SK-N-SH treated with all-trans-retinoic acid at 6 μM for 48 hours (cell line): ENCODE measurements at regions not wholly inside any gene's neighbourhood (a gene's known extent, or its start where the extent isn't known, plus 50 kb on each side); places are given as distances from the start of the nearest gene placed in this dataset.

ENCODE experiments used
- ATAC-seq: fragments of 200-7000 bp; cut with Tn5 transposase; 3 replicates; pipeline ENCODE4 v1.9.1; 2020; ENCODE audit warnings: mild to moderate bottlenecking, moderate library complexity
- ARNTL ChIP-seq: fragments of 450-650 bp; formaldehyde crosslinking; IDR thresholded peaks from 2 replicates; pipeline ENCODE4 v1.5.0; 2020; ENCODE audit warnings: low read depth, mild to moderate bottlenecking, moderate library complexity, borderline replicate concordance
- BACH2 ChIP-seq: fragments of 250-450 bp; sonication (Bioruptor Pico); IDR thresholded peaks from 2 replicates; pipeline ENCODE4 v1.9.0; 2021; ENCODE audit warnings: mild to moderate bottlenecking, borderline replicate concordance
- CSDC2 ChIP-seq: fragments of 250-450 bp; sonication (Bioruptor Pico); IDR thresholded peaks from 2 replicates; pipeline ENCODE4 v1.5.0; 2020; ENCODE audit warnings: mild to moderate bottlenecking, moderate library complexity
- ESRRG ChIP-seq: fragments of 250-450 bp; sonication (Bioruptor Pico); IDR thresholded peaks from 2 replicates; pipeline ENCODE4 v1.6.1; 2021; ENCODE audit warnings: mild to moderate bottlenecking
- GLIS3 ChIP-seq: fragments of 250-450 bp; sonication (Bioruptor Pico); IDR thresholded peaks from 2 replicates; pipeline ENCODE4 v1.5.0; 2020; ENCODE audit warnings: mild to moderate bottlenecking, moderate library complexity
- ISL1 ChIP-seq: fragments of 250-450 bp; sonication (Bioruptor Pico); IDR thresholded peaks from 2 replicates; pipeline ENCODE4 v2.1.2; 2022; ENCODE audit warnings: mild to moderate bottlenecking, moderate library complexity
- OSR1 ChIP-seq: fragments of 250-450 bp; sonication (Bioruptor Pico); IDR thresholded peaks from 2 replicates; pipeline ENCODE4 v1.8.0; 2022; ENCODE audit warnings: moderate library complexity, mild to moderate bottlenecking, inconsistent platforms
- PPARA ChIP-seq: fragments of 250-450 bp; sonication (Bioruptor Pico); IDR thresholded peaks from 2 replicates; pipeline ENCODE4 v1.5.0; 2020; ENCODE audit warnings: mild to moderate bottlenecking, borderline replicate concordance
- RARB ChIP-seq: fragments of 250-450 bp; sonication (Bioruptor Pico); IDR thresholded peaks from 2 replicates; pipeline ENCODE4 v1.8.0; 2021; ENCODE audit warnings: mild to moderate bottlenecking, moderate library complexity
- SNAI2 ChIP-seq: fragments of 250-450 bp; sonication (Bioruptor Pico); IDR thresholded peaks from 2 replicates; pipeline ENCODE4 v1.5.0; 2020; ENCODE audit warnings: mild to moderate bottlenecking, moderate library complexity
- TCF4 ChIP-seq: fragments of 250-450 bp; sonication (Bioruptor Pico); IDR thresholded peaks from 2 replicates; pipeline ENCODE4 v1.8.0; 2021; ENCODE audit warnings: mild to moderate bottlenecking, moderate library complexity, borderline replicate concordance
- TOX ChIP-seq: fragments of 250-450 bp; sonication (Bioruptor Pico); IDR thresholded peaks from 2 replicates; pipeline ENCODE4 v1.8.0; 2021; ENCODE audit warnings: mild to moderate bottlenecking, moderate library complexity, borderline replicate concordance
- ZC3H10 ChIP-seq: fragments of 250-450 bp; sonication (Bioruptor Pico); IDR thresholded peaks from 2 replicates; pipeline ENCODE4 v1.5.1; 2021; ENCODE audit warnings: mild to moderate bottlenecking, moderate library complexity
- ZFP3 ChIP-seq: fragments of 250-450 bp; sonication (Bioruptor Pico); IDR thresholded peaks from 2 replicates; pipeline ENCODE4 v1.5.0; 2020; ENCODE audit warnings: mild to moderate bottlenecking, moderate library complexity
- ZFP30 ChIP-seq: fragments of 450-650 bp; formaldehyde crosslinking; IDR thresholded peaks from 2 replicates; pipeline ENCODE4 v1.5.0; 2022; ENCODE audit warnings: mild to moderate bottlenecking, moderate library complexity
- ZNF565 ChIP-seq: fragments of 450-650 bp; formaldehyde crosslinking; conservative IDR thresholded peaks from 2 replicates; pipeline ENCODE4 v1.5.0; 2020; ENCODE audit warnings: low read depth, mild to moderate bottlenecking, moderate library complexity
- ZNF70 ChIP-seq: fragments of 450-650 bp; formaldehyde crosslinking; IDR thresholded peaks from 2 replicates; pipeline ENCODE4 v1.5.0; 2020; ENCODE audit warnings: mild to moderate bottlenecking, moderate library complexity
- ZNF8 ChIP-seq: fragments of 450-650 bp; formaldehyde crosslinking; IDR thresholded peaks from 2 replicates; pipeline ENCODE4 v1.5.0; 2020; ENCODE audit warnings: mild to moderate bottlenecking, moderate library complexity
- TF ChIP-seq, protein P1 (sequence below): fragments of 250-450 bp; sonication (Bioruptor Pico); IDR thresholded peaks from 2 replicates; pipeline ENCODE4 v1.5.1; 2021; ENCODE audit warnings: mild to moderate bottlenecking, moderate library complexity
- TF ChIP-seq, protein P2 (sequence below): fragments of 250-450 bp; sonication (Bioruptor Pico); IDR thresholded peaks from 2 replicates; pipeline ENCODE4 v1.8.0; 2020; ENCODE audit warnings: mild to moderate bottlenecking, moderate library complexity, borderline replicate concordance
- TF ChIP-seq, protein P3 (sequence below): fragments of 250-450 bp; sonication (Bioruptor Pico); IDR thresholded peaks from 2 replicates; pipeline ENCODE4 v1.5.1; 2020; ENCODE audit warnings: low read depth, mild to moderate bottlenecking, moderate library complexity
- TF ChIP-seq, protein P4 (sequence below): fragments of 250-450 bp; sonication (Bioruptor Pico); IDR thresholded peaks from 2 replicates; pipeline ENCODE4 v1.8.0; 2021; ENCODE audit warnings: low read depth, mild to moderate bottlenecking, moderate library complexity, borderline replicate concordance
- TF ChIP-seq, protein P5 (sequence below): fragments of 250-450 bp; sonication (Bioruptor Pico); IDR thresholded peaks from 2 replicates; pipeline ENCODE4 v1.5.0; 2020; ENCODE audit warnings: mild to moderate bottlenecking, moderate library complexity

DNA sequence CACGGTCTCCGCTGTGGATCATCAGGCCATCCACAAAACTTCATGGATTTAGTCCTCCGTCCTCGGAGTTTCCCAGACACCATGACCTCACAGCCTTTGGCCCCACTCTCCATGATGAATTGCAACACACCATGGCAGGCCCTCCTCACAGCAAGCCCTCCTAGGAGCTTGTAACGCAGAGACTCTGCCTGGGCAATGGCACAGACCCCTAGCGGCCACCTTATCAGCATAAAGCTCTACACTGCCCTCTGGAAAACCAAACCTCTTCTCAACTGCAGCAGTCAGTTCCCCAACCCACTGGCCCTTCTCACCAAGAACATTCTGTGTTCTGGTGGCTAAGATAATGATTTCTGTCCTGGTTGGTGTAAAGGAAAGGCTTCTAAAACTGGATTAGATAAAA is 238.4 kb upstream of the USP15 start:
- TF ChIP-seq BACH2 (CRISPR knock-in tag), result no peak
- no peak for TF ChIP-seq ESRRG (CRISPR knock-in tag)
- no peak for TF ChIP-seq ZNF565 (CRISPR knock-in tag)
- no peak for TF ChIP-seq TOX (CRISPR knock-in tag)
- TF ChIP-seq ZFP3 (CRISPR knock-in tag), result no peak
- TF ChIP-seq SNAI2, result no peak
- TF ChIP-seq ZC3H10 (CRISPR knock-in tag), result no peak
- no peak for TF ChIP-seq ISL1 (CRISPR knock-in tag)
- no peak for TF ChIP-seq CSDC2 (CRISPR knock-in tag)
- TF ChIP-seq ARNTL (CRISPR knock-in tag), result no peak
- TF ChIP-seq, protein P1, sequence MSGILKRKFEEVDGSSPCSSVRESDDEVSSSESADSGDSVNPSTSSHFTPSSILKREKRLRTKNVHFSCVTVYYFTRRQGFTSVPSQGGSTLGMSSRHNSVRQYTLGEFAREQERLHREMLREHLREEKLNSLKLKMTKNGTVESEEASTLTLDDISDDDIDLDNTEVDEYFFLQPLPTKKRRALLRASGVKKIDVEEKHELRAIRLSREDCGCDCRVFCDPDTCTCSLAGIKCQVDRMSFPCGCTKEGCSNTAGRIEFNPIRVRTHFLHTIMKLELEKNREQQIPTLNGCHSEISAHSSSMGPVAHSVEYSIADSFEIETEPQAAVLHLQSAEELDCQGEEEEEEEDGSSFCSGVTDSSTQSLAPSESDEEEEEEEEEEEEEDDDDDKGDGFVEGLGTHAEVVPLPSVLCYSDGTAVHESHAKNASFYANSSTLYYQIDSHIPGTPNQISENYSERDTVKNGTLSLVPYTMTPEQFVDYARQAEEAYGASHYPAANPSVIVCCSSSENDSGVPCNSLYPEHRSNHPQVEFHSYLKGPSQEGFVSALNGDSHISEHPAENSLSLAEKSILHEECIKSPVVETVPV (CRISPR knock-in tag), result no peak
- no peak for TF ChIP-seq ZNF8 (CRISPR knock-in tag)
- no peak for TF ChIP-seq ZNF70 (CRISPR knock-in tag)
- no peak for TF ChIP-seq GLIS3 (CRISPR knock-in tag)
- 0 out of 3 replicates have a peak, but pooled peaks have one; percentile 24 for ATAC-seq

DNA sequence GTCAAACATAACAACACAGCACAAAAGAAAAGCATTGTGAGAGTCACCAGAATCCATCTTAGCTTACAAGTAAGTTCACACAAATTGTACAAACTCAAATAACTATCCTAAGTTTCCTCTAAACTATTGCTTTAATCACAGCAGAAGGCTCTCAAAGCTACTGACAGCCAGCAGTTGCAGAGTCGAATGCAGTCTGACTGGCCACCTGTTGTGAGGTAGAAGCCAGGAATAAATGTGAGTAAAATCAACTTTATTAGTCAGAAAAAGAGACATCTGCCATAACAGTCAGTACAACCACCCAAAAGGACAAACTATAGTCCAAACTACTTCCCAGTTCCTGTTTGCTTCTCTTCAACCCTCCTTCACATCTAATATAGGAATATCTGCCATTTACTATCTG is 231.7 kb upstream of the USP15 start:
- TF ChIP-seq ZNF8 (CRISPR knock-in tag) (no peak), ZNF70 (CRISPR knock-in tag) (no peak), RARB (CRISPR knock-in tag) (no peak), TOX (CRISPR knock-in tag) (no peak), ZC3H10 (CRISPR knock-in tag) (no peak), BACH2 (CRISPR knock-in tag) (no peak), CSDC2 (CRISPR knock-in tag) (no peak), ISL1 (CRISPR knock-in tag) (no peak), ESRRG (CRISPR knock-in tag) (no peak), TCF4 (CRISPR knock-in tag) (no peak), ZFP30 (CRISPR knock-in tag) (no peak), PPARA (CRISPR knock-in tag) (no peak), ZFP3 (CRISPR knock-in tag) (no peak), SNAI2 (no peak), ZNF565 (CRISPR knock-in tag) (no peak), OSR1 (no peak)
- TF ChIP-seq, protein P2, sequence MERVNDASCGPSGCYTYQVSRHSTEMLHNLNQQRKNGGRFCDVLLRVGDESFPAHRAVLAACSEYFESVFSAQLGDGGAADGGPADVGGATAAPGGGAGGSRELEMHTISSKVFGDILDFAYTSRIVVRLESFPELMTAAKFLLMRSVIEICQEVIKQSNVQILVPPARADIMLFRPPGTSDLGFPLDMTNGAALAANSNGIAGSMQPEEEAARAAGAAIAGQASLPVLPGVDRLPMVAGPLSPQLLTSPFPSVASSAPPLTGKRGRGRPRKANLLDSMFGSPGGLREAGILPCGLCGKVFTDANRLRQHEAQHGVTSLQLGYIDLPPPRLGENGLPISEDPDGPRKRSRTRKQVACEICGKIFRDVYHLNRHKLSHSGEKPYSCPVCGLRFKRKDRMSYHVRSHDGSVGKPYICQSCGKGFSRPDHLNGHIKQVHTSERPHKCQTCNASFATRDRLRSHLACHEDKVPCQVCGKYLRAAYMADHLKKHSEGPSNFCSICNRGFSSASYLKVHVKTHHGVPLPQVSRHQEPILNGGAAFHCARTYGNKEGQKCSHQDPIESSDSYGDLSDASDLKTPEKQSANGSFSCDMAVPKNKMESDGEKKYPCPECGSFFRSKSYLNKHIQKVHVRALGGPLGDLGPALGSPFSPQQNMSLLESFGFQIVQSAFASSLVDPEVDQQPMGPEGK (CRISPR knock-in tag), result no peak
- TF ChIP-seq, protein P1 (CRISPR knock-in tag), result no peak
- TF ChIP-seq, protein P3, sequence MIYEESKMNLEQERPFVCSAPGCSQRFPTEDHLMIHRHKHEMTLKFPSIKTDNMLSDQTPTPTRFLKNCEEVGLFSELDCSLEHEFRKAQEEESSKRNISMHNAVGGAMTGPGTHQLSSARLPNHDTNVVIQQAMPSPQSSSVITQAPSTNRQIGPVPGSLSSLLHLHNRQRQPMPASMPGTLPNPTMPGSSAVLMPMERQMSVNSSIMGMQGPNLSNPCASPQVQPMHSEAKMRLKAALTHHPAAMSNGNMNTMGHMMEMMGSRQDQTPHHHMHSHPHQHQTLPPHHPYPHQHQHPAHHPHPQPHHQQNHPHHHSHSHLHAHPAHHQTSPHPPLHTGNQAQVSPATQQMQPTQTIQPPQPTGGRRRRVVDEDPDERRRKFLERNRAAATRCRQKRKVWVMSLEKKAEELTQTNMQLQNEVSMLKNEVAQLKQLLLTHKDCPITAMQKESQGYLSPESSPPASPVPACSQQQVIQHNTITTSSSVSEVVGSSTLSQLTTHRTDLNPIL (CRISPR knock-in tag), result no peak
- no peak for ATAC-seq

DNA sequence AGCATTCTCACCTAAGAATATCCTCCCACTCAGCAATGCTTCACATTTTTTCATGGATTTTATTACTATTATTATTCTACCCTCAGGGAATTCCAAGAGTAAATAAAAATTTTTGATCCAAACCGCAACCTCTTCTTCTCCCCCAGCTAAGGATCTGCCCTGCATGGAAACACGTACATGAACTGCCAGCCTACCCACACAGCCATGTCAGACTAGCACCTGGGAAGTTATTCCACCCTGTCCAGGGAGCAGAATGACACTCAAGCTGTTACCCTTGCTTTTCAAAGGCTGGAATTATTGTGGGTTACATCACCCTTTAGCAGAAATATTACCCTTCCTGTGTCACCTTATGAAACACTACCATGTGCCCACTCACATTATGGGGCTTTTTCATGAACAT is 227.3 kb upstream of the USP15 start:
- no peak for TF ChIP-seq PPARA (CRISPR knock-in tag)
- no peak for ATAC-seq

DNA sequence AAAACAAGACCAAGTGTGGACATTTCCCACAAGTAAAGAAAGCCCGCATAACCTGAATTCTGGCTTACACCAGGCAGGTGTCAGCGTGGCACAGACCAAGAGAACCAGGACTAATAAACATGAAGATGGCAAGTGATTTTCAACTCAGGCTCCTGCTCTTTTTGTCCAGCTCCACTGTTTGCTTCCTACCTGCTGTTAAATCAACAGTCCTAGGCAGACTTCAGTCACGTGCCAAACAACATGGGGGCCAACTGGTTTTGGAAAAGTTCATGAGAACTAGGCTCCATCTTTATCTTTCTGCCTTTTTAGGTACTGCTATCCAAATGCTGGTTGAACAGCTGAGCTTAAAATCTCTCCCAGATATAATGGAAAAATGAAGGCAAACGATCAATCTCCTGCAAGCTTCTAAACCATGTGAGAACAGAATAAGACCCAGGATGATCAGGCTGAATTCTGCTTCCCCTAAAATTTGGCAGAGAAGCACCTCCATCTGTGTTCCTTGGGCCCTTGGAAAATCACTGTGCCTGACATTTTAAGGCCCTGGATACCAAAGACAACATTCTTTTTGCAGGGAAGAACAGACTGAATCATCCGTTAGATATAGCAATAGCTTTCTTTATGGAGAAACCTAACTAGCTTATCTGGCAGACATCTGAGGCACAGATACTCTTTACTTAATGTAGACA is 215.6 kb upstream of the USP15 start:
- ATAC-seq, result no peak
- TF ChIP-seq, protein P4, sequence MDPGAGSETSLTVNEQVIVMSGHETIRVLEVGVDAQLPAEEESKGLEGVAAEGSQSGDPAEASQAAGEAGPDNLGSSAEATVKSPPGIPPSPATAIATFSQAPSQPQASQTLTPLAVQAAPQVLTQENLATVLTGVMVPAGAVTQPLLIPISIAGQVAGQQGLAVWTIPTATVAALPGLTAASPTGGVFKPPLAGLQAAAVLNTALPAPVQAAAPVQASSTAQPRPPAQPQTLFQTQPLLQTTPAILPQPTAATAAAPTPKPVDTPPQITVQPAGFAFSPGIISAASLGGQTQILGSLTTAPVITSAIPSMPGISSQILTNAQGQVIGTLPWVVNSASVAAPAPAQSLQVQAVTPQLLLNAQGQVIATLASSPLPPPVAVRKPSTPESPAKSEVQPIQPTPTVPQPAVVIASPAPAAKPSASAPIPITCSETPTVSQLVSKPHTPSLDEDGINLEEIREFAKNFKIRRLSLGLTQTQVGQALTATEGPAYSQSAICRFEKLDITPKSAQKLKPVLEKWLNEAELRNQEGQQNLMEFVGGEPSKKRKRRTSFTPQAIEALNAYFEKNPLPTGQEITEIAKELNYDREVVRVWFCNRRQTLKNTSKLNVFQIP (CRISPR knock-in tag), result no peak
- TF ChIP-seq, protein P5, sequence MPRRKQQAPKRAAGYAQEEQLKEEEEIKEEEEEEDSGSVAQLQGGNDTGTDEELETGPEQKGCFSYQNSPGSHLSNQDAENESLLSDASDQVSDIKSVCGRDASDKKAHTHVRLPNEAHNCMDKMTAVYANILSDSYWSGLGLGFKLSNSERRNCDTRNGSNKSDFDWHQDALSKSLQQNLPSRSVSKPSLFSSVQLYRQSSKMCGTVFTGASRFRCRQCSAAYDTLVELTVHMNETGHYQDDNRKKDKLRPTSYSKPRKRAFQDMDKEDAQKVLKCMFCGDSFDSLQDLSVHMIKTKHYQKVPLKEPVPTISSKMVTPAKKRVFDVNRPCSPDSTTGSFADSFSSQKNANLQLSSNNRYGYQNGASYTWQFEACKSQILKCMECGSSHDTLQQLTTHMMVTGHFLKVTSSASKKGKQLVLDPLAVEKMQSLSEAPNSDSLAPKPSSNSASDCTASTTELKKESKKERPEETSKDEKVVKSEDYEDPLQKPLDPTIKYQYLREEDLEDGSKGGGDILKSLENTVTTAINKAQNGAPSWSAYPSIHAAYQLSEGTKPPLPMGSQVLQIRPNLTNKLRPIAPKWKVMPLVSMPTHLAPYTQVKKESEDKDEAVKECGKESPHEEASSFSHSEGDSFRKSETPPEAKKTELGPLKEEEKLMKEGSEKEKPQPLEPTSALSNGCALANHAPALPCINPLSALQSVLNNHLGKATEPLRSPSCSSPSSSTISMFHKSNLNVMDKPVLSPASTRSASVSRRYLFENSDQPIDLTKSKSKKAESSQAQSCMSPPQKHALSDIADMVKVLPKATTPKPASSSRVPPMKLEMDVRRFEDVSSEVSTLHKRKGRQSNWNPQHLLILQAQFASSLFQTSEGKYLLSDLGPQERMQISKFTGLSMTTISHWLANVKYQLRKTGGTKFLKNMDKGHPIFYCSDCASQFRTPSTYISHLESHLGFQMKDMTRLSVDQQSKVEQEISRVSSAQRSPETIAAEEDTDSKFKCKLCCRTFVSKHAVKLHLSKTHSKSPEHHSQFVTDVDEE (CRISPR knock-in tag), result no peak
- TF ChIP-seq RARB (CRISPR knock-in tag) (no peak), ZFP3 (CRISPR knock-in tag) (no peak), ZC3H10 (CRISPR knock-in tag) (no peak), ZFP30 (CRISPR knock-in tag) (no peak), BACH2 (CRISPR knock-in tag) (no peak)
- TF ChIP-seq, protein P1 (CRISPR knock-in tag), result no peak
